Sigmoid colon (tissue), 4 donors: ENCODE measurements at regions not wholly inside any gene's neighbourhood (a gene's known extent, or its start where the extent isn't known, plus 50 kb on each side); places are given as distances from the start of the nearest gene placed in this dataset.

ENCODE experiments used
- CTCF ChIP-seq, 4 experiments: fragments of 450-650 bp in 3 of 4; fragments of 200-600 bp in 1 of 4; IDR thresholded peaks; one replicate each; pipeline ENCODE4 v1.5.1; 2016 to 2019; ENCODE audit warnings: antibody characterized with exemption in 4 of 4, mild to moderate bottlenecking in 3 of 4, moderate library complexity in 2 of 4
- EP300 ChIP-seq, 4 donors: sonication (generic); formaldehyde crosslinking; IDR thresholded peaks; one replicate each; pipeline ENCODE4 v1.6.1; 2017; ENCODE audit warnings: antibody characterized with exemption in 4 of 4
- POLR2A ChIP-seq, 2 donors: fragments of 450-650 bp; IDR thresholded peaks; one replicate each; pipeline ENCODE4 v1.6.1; 2016; ENCODE audit warnings: antibody characterized with exemption in 2 of 2, mild to moderate bottlenecking in 2 of 2, moderate library complexity in 2 of 2
- POLR2AphosphoS5 ChIP-seq, 4 donors: sonication (generic); formaldehyde crosslinking; IDR thresholded peaks; one replicate each; pipeline ENCODE4 v1.6.1; 2017; ENCODE audit warnings: antibody characterized with exemption in 4 of 4

GRCh38 chr3:65112751-65113300 lies 425.0 kb upstream of the ADAMTS9 start:
- TF ChIP-seq POLR2AphosphoS5 (IDR thresholded peaks at IDR 0.05): no peak
- no peak for TF ChIP-seq CTCF (IDR thresholded peaks at IDR 0.05)
- TF ChIP-seq POLR2A (IDR thresholded peaks at IDR 0.05): no peak
- TF ChIP-seq EP300 (IDR thresholded peaks at IDR 0.05): no peak
